Upper lobe of left lung (tissue), 4 donors: ENCODE measurements at regions not wholly inside any gene's neighbourhood (a gene's known extent, or its start where the extent isn't known, plus 50 kb on each side); places are given as distances from the start of the nearest gene placed in this dataset.

Source experiments
- CTCF ChIP-seq, 6 experiments: fragments of 450-650 bp in 4 of 6; fragments of 200-600 bp in 2 of 6; sonication (generic) in 2 of 6; IDR thresholded peaks; one replicate each; pipeline ENCODE4 v1.5.1; 2016 to 2019; ENCODE audit warnings: antibody characterized with exemption in 6 of 6
- POLR2AphosphoS5 ChIP-seq, 2 donors: sonication (generic); formaldehyde crosslinking; IDR thresholded peaks; one replicate each; pipeline ENCODE4 v1.5.1; 2017; ENCODE audit warnings: antibody characterized with exemption in 2 of 2

GRCh38 chr13:39938596-39938995, 283.1 kb downstream of the COG6 start:
- TF ChIP-seq CTCF (IDR thresholded peaks at IDR 0.05) (no peak), POLR2AphosphoS5 (IDR thresholded peaks at IDR 0.05) (no peak)
